NB4 (cell line): ENCODE measurements at regions not wholly inside any gene's neighbourhood (a gene's known extent, or its start where the extent isn't known, plus 50 kb on each side); places are given as distances from the start of the nearest gene placed in this dataset.

ENCODE experiments used
- CTCF ChIP-seq: IDR thresholded peaks from one replicate; pipeline ENCODE4 v1.5.1; 2012; ENCODE audit warnings: low read depth, low read length
- MAX ChIP-seq: IDR thresholded peaks from 2 replicates; pipeline ENCODE4 v1.6.1; 2011; ENCODE audit warnings: low read depth, low read length
- MYC ChIP-seq: IDR thresholded peaks from 2 replicates; pipeline ENCODE4 v1.6.1; 2011; ENCODE audit warnings: low read depth, low read length
- POLR2A ChIP-seq: IDR thresholded peaks from 2 replicates; pipeline ENCODE4 v1.6.1; 2011; ENCODE audit warnings: mild to moderate bottlenecking; ENCODE audit not compliant: insufficient read length; ENCODE audit errors: extremely low read depth

- TF ChIP-seq POLR2A (no peak), CTCF (no peak), MAX (no peak), MYC (no peak)
These were observed 755.1 kb upstream of the IGFBP7 start for GRCh38 chr4:57865264-57865663.
